GM21717 (cell line): ENCODE measurements at regions not wholly inside any gene's neighbourhood (a gene's known extent, or its start where the extent isn't known, plus 50 kb on each side); places are given as distances from the start of the nearest gene placed in this dataset.
A peak's percentile ranks its signal among the peaks of the same experiment; 100 is the strongest.
"Not testable (repeated sequence)": the region's sequence is repeated elsewhere in the genome, so short reads cannot be mapped to it uniquely, and the experiment has no call there.

Experiments used
- ATAC-seq: cut with Tn5 transposase; IDR thresholded peaks from one replicate; pipeline ENCODE4 v1.9.1; 2021; ENCODE audit warnings: mild to moderate bottlenecking, moderate library complexity; ENCODE audit not compliant: unreplicated experiment

- ATAC-seq = no peak
These were observed 50.9 kb upstream of the OLIG3 start for GRCh38 chr6:137545073-137545472.

- ATAC-seq = no peak
These were observed 53.0 kb upstream of the OLIG3 start for GRCh38 chr6:137547186-137547585.

- no peak for ATAC-seq
These were observed 53.4 kb upstream of the OLIG3 start for GRCh38 chr6:137547601-137548000.

GRCh38 chr6:137549106-137549505 lies 54.9 kb upstream of the OLIG3 start:
- ATAC-seq = no peak

GRCh38 chr6:137550535-137550934 lies 56.3 kb upstream of the OLIG3 start:
- no peak for ATAC-seq

- no peak for ATAC-seq
These were observed 58.0 kb upstream of the OLIG3 start for GRCh38 chr6:137552146-137552545.

GRCh38 chr6:137552809-137553208 lies 58.6 kb upstream of the OLIG3 start:
- no peak for ATAC-seq

- not testable (repeated sequence) for ATAC-seq
These were observed 65.5 kb upstream of the OLIG3 start for GRCh38 chr6:137559521-137560183.

GRCh38 chr6:137560184-137560563 lies 66.0 kb upstream of the OLIG3 start:
- ATAC-seq = no peak

GRCh38 chr6:137568067-137568466 lies 73.9 kb upstream of the OLIG3 start:
- ATAC-seq = no peak

- no peak for ATAC-seq
These were observed 76.2 kb upstream of the OLIG3 start for GRCh38 chr6:137570393-137570792.

GRCh38 chr6:137571854-137572253 lies 77.7 kb upstream of the OLIG3 start:
- ATAC-seq = peak; percentile 56

- ATAC-seq = no peak
These were observed 79.5 kb upstream of the OLIG3 start for GRCh38 chr6:137573739-137574138.

- ATAC-seq = no peak
These were observed 85.4 kb upstream of the OLIG3 start for GRCh38 chr6:137579612-137580011.

- ATAC-seq = peak; percentile 59
These were observed 87.0 kb upstream of the OLIG3 start for GRCh38 chr6:137581019-137581707.

- ATAC-seq = not testable (repeated sequence)
These were observed 89.3 kb upstream of the OLIG3 start for GRCh38 chr6:137583519-137583918.

- ATAC-seq = no peak
These were observed 94.3 kb upstream of the OLIG3 start for GRCh38 chr6:137588472-137588871.

- peak; percentile 98 for ATAC-seq
These were observed 95.1 kb upstream of the OLIG3 start for GRCh38 chr6:137589067-137589848.

- ATAC-seq = no peak
These were observed 96.5 kb upstream of the OLIG3 start for GRCh38 chr6:137590684-137591083.

- no peak for ATAC-seq
These were observed 107.3 kb upstream of the OLIG3 start for GRCh38 chr6:137601471-137601870.

GRCh38 chr6:137602313-137603197 lies 108.4 kb upstream of the OLIG3 start:
- ATAC-seq = no peak
